ENCODE measurements at regions not wholly inside any gene's neighbourhood (a gene's known extent, or its start where the extent isn't known, plus 50 kb on each side); places are given as distances from the start of the nearest gene placed in this dataset.

GRCh38 chr10:47167591-47167990, 132.4 kb upstream of the GDF10 start:
- TF ChIP-seq POLR2AphosphoS5 (IDR thresholded peaks at IDR 0.05; ENCODE audit: borderline replicate concordance, low read depth, low read length): no peak
- no peak for TF ChIP-seq EZH2 (IDR thresholded peaks at IDR 0.05)

All from SK-N-MC (cell line).